GM10266 (cell line): ENCODE measurements at regions not wholly inside any gene's neighbourhood (a gene's known extent, or its start where the extent isn't known, plus 50 kb on each side); places are given as distances from the start of the nearest gene placed in this dataset.

Source experiments
- DNase-seq: peaks from one replicate; pipeline ENCODE4 v3.0.0; 2012; ENCODE audit errors: extremely low spot score
- TF ChIP-seq, protein P1 (sequence below): IDR thresholded peaks from 2 replicates; pipeline ENCODE4 v1.5.1; 2012; ENCODE audit warnings: mild to moderate bottlenecking, low read depth; ENCODE audit not compliant: control insufficient read depth, insufficient read depth; ENCODE audit errors: missing control alignments

DNA sequence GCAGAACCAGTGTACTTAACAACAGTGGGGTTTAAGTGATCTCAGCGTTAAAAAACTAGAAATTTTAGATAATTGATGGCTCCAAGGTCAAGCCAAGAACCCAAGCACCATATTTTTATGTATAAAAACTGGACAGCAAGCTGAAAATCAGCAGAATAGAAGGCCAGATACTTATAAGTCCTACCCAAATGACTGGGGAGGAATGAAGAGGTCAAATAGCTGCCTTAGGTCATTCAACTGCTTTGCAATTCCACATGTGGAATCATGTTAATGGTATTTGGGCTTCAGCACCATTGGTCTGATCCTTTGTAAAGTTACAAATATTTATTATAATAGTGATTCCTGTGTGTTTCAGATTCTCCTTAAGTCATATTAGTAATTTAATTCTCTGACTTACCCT, 108.4 kb downstream of the FAT3 start:
- TF ChIP-seq, protein P1, sequence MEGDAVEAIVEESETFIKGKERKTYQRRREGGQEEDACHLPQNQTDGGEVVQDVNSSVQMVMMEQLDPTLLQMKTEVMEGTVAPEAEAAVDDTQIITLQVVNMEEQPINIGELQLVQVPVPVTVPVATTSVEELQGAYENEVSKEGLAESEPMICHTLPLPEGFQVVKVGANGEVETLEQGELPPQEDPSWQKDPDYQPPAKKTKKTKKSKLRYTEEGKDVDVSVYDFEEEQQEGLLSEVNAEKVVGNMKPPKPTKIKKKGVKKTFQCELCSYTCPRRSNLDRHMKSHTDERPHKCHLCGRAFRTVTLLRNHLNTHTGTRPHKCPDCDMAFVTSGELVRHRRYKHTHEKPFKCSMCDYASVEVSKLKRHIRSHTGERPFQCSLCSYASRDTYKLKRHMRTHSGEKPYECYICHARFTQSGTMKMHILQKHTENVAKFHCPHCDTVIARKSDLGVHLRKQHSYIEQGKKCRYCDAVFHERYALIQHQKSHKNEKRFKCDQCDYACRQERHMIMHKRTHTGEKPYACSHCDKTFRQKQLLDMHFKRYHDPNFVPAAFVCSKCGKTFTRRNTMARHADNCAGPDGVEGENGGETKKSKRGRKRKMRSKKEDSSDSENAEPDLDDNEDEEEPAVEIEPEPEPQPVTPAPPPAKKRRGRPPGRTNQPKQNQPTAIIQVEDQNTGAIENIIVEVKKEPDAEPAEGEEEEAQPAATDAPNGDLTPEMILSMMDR: no peak

GRCh38 chr11:92340839-92341238, 116.2 kb downstream of the FAT3 start:
- TF ChIP-seq, protein P1: peak; percentile 30
- no peak for DNase-seq

More for the DNA sequence above, 108.4 kb downstream of the FAT3 start:
- no peak for DNase-seq

DNA sequence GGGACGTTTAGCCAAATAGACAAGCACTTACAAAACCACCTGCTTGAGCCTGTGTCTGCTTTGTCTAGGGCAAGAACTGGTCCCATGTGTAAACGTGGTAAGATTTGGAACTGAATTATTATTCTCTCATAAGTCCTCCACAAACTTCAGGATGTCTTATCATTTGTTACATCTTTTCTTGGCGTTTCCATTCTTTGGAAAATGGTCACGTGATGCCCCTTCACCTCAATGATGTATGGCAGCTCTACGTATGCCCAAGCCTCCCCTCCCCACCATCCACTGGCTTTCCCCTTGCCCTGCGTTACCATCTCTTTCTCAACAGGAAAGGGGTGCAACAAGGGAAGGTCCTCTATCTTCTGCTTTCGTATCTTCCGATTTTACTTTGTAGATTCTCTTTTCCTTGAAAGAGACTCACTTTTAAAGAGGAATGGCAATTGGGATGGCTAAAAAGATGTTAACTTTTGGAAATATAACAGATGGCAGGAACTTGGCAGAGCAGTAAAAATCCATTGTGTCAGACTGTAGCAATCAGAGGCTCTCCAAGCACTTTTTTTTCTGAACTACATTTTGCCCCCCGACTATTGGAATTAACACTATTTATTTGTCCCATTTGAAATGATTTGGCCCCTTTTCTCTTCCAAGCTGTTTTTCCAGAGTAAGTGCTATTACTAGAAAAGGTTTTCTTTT, 117.6 kb downstream of the FAT3 start:
- TF ChIP-seq, protein P1: no peak
- no peak for DNase-seq

DNA sequence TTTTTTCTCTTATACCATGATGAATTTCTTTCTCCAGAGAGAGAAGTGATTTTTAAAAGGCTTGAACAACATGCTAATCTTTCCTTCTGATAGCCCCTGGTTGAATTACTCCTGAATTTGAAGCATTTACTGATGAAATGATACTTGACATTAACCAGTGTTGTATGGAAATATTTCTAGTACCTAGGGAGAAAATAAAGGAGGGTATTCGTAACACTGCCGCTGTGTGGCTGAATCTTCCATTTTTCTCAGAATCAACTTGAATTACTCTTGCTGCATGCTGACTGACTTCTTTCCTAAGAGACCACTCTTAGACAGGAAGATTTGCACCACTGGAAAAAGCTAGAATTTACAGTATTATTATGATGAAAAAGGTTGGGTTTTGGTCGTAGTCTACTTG, 118.3 kb downstream of the FAT3 start:
- no peak for DNase-seq
- TF ChIP-seq, protein P1: no peak

DNA sequence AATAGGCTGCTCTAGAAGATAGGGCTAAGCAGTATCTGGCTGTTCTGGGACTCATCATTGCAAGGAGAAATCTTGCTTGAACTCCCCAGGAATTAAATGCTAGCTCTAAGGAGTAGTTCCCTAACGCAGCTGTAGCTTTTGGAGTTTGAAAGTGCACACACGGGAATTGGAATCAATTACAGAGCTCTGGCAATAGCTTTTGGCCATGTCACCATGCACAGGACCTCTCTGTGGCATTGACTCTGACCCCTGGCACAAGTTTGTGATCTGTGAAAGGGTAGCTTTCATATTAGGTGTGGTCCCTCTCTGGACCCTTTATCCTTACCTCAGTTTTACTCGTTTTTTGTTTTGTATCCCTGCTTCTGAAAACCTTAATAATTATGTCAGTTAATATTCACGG, 121.6 kb downstream of the FAT3 start:
- DNase-seq: no peak
- TF ChIP-seq, protein P1: no peak

DNA sequence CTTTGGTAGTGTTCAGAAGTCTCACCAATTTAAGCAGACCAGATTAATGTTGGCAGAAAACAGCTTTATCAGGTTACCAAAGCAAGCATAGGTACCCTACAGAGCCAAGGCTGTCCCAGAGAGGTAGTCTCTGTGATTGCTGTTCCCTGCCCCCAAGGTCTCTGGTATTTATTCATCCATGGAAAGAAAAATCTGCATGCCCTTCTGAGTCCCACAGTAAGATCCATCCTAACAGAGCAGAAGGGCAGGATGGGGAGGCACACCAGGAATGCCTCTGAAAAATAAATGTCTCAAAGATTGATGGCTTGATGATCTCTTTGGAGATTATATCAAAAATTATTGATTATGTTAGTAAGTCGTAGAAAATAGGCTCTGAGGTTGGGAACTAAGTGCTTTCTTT, 122.8 kb downstream of the FAT3 start:
- DNase-seq: no peak
- TF ChIP-seq, protein P1: no peak

DNA sequence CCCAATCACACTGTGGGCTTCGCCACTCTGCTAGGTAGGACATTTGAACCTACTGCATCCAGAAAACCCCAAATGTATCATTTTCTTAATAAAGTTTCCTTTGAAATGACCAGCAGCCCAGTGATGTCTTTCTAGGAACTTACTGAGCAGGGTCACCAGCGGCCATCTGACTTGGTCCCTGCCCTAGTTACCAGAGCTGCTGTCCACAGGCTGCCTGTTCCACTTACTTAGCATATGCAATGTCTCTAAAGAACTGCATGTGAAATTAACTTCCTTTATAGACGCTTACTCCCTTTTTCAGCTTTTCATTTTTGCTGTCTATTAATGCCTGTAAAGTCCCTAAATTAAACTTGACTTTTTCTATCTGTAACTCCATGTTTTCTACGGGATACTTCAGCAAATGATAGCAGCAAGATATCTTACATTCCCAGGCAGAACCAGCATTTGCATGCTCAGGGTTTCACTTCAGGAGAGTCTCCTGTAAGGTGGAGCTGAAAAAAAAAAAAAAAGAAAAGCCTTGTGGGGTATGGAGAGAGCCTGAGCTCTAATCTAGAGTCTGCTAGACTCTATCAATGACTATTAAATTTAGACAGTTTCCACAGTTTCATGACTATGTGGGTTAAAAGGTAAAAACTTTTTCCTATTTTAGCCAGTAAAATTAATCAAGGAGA, 125.0 kb downstream of the FAT3 start:
- DNase-seq: no peak
- TF ChIP-seq, protein P1: no peak
